Mesothelial cell of epicardium (in vitro differentiated cells): ENCODE measurements at regions not wholly inside any gene's neighbourhood (a gene's known extent, or its start where the extent isn't known, plus 50 kb on each side); places are given as distances from the start of the nearest gene placed in this dataset.
"Not testable (repeated sequence)": the region's sequence is repeated elsewhere in the genome, so short reads cannot be mapped to it uniquely, and the experiment has no call there.

Source experiments
- DNase-seq, 2 experiments: peaks; one replicate each; pipeline ENCODE4 v3.0.0; 2021; ENCODE audit warnings: low spot score in 2 of 2; ENCODE audit not compliant: unreplicated experiment in 2 of 2
- H3K27ac Mint-ChIP-seq: 2 replicates; pipeline ENCODE4 v1.8.0; 2021; ENCODE audit warnings: mixed read lengths
- H3K27me3 Mint-ChIP-seq: 2 replicates; pipeline ENCODE4 v1.8.0; 2021; ENCODE audit warnings: low read depth, mixed read lengths
- H3K36me3 Mint-ChIP-seq: 2 replicates; pipeline ENCODE4 v1.8.0; 2021; ENCODE audit warnings: mixed read lengths
- H3K4me1 Mint-ChIP-seq: 2 replicates; pipeline ENCODE4 v1.8.0; 2021; ENCODE audit warnings: mixed read lengths
- H3K4me3 Mint-ChIP-seq: 2 replicates; pipeline ENCODE4 v1.8.0; 2021; ENCODE audit warnings: mild to moderate bottlenecking, moderate library complexity, mixed read lengths
- H3K9me3 Mint-ChIP-seq: 2 replicates; pipeline ENCODE4 v1.8.0; 2021; ENCODE audit warnings: mixed read lengths
- CTCF ChIP-seq: fragments of 200-600 bp; sonication (generic); IDR thresholded peaks from one replicate; pipeline ENCODE4 v1.5.0; 2021; ENCODE audit warnings: antibody characterized with exemption; ENCODE audit not compliant: unreplicated experiment

- Mint-ChIP-seq H3K27ac (peak overlapping the region; percentile 77), H3K4me3 (no peak overlapping the region), H3K9me3 (no peaks in the 10 kb centered on the region), H3K27me3 (no peaks in the 10 kb centered on the region), H3K36me3 (no peaks in the 10 kb centered on the region), H3K4me1 (peaks cover 60% of the 10 kb centered on the region)
- DNase-seq, result no peak
- TF ChIP-seq CTCF, result no peak
These were observed 249.1 kb downstream of the ENC1 start for GRCh38 chr5:74391410-74391809.

- no peaks in the 10 kb centered on the region for H3K9me3 Mint-ChIP-seq
- peaks cover 55% of the 10 kb centered on the region for H3K4me1 Mint-ChIP-seq
- TF ChIP-seq CTCF, result no peak
- no peaks in the 10 kb centered on the region for H3K27me3 Mint-ChIP-seq
- H3K27ac Mint-ChIP-seq, result no peak overlapping the region
- no peaks in the 10 kb centered on the region for H3K36me3 Mint-ChIP-seq
- DNase-seq, result no peak
- no peak overlapping the region for H3K4me3 Mint-ChIP-seq
These were observed 249.7 kb downstream of the ENC1 start for GRCh38 chr5:74390822-74391221.

- no peak for DNase-seq
- H3K9me3 Mint-ChIP-seq, result no peaks in the 10 kb centered on the region
- H3K27me3 Mint-ChIP-seq, result no peaks in the 10 kb centered on the region
- H3K36me3 Mint-ChIP-seq, result no peaks in the 10 kb centered on the region
- H3K27ac Mint-ChIP-seq, result peak overlapping the region; percentile 7
- H3K4me3 Mint-ChIP-seq, result no peak overlapping the region
- H3K4me1 Mint-ChIP-seq, result peaks cover 54% of the 10 kb centered on the region
- TF ChIP-seq CTCF, result no peak
These were observed 250.3 kb downstream of the ENC1 start for GRCh38 chr5:74390306-74390637.

GRCh38 chr5:74389531-74390305 lies 250.8 kb downstream of the ENC1 start:
- Mint-ChIP-seq H3K27me3 (no peaks in the 10 kb centered on the region), H3K4me1 (peaks cover 54% of the 10 kb centered on the region), H3K36me3 (no peaks in the 10 kb centered on the region), H3K9me3 (no peaks in the 10 kb centered on the region), H3K27ac (peak overlapping the region; percentile 7), H3K4me3 (no peak overlapping the region)
- no peak for TF ChIP-seq CTCF
- no peak for DNase-seq

GRCh38 chr5:74388411-74388810 lies 252.1 kb downstream of the ENC1 start:
- H3K36me3 Mint-ChIP-seq, H3K9me3 Mint-ChIP-seq, H3K4me3 Mint-ChIP-seq, H3K27me3 Mint-ChIP-seq, DNase-seq, H3K27ac Mint-ChIP-seq: not testable (repeated sequence)
- H3K4me1 Mint-ChIP-seq, result peaks cover 54% of the 10 kb centered on the region

GRCh38 chr5:74386571-74387334 lies 253.8 kb downstream of the ENC1 start:
- Mint-ChIP-seq H3K9me3 (no peaks in the 10 kb centered on the region), H3K36me3 (no peaks in the 10 kb centered on the region), H3K4me3 (no peak overlapping the region), H3K4me1 (peaks cover 59% of the 10 kb centered on the region), H3K27me3 (no peaks in the 10 kb centered on the region), H3K27ac (no peak overlapping the region)
- TF ChIP-seq CTCF, result no peak
- DNase-seq, result no peak
